Astrocyte (in vitro differentiated cells and primary cell): ENCODE measurements at regions not wholly inside any gene's neighbourhood (a gene's known extent, or its start where the extent isn't known, plus 50 kb on each side); places are given as distances from the start of the nearest gene placed in this dataset.

ENCODE experiments used
- EZH2 ChIP-seq: IDR thresholded peaks from 2 replicates; pipeline ENCODE4 v1.6.1; 2012; ENCODE audit warnings: mild to moderate bottlenecking, low read length, inconsistent platforms; ENCODE audit not compliant: insufficient read depth
- TF ChIP-seq, protein P1 (sequence below): IDR thresholded peaks from 2 replicates; pipeline ENCODE4 v1.5.1; 2011; ENCODE audit warnings: low read depth, mild to moderate bottlenecking, inconsistent platforms, low read length, moderate library complexity; ENCODE audit not compliant: insufficient read depth

DNA sequence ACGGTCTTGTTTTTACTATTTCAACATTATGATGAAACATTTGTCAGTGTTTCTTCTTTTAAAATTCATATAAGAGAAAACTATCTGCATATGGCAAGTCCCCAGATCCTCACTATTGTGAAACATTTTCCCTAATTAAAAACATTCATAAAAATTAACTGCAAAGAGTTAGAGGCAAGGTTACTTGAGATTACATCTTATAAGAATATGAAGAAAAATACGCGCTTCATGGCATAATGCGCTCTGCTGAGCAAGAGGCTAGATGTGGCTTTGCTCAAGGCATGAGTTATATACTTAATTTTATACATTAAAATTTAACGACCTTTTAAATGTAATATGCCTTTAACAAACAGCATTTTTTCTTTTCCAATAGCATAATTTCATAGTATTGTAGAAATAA lies 166.4 kb upstream of the RPRM start:
- no peak for TF ChIP-seq EZH2
- TF ChIP-seq, protein P1, sequence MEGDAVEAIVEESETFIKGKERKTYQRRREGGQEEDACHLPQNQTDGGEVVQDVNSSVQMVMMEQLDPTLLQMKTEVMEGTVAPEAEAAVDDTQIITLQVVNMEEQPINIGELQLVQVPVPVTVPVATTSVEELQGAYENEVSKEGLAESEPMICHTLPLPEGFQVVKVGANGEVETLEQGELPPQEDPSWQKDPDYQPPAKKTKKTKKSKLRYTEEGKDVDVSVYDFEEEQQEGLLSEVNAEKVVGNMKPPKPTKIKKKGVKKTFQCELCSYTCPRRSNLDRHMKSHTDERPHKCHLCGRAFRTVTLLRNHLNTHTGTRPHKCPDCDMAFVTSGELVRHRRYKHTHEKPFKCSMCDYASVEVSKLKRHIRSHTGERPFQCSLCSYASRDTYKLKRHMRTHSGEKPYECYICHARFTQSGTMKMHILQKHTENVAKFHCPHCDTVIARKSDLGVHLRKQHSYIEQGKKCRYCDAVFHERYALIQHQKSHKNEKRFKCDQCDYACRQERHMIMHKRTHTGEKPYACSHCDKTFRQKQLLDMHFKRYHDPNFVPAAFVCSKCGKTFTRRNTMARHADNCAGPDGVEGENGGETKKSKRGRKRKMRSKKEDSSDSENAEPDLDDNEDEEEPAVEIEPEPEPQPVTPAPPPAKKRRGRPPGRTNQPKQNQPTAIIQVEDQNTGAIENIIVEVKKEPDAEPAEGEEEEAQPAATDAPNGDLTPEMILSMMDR, result no peak
